ENCODE measurements at regions not wholly inside any gene's neighbourhood (a gene's known extent, or its start where the extent isn't known, plus 50 kb on each side); places are given as distances from the start of the nearest gene placed in this dataset.

- Histone ChIP-seq H3K4me3 (ENCODE audit: low read length) (no peak overlapping the region), H3K27me3 (ENCODE audit: control insufficient read depth in 2 of 2, insufficient read depth in 2 of 2, low read length in 2 of 2) (no peaks in the 10 kb centered on the region), H3K4me1 (ENCODE audit: control insufficient read depth in 2 of 2, insufficient read depth in 2 of 2, low read length in 2 of 2) (no peaks in the 10 kb centered on the region), H3K9me3 (ENCODE audit: control insufficient read depth in 2 of 3, low read length in 3 of 3) (no peaks in the 10 kb centered on the region), H3K27ac (ENCODE audit: low read depth, low read length) (no peak overlapping the region), H3K36me3 (ENCODE audit: control insufficient read depth in 2 of 3, insufficient read depth in 3 of 3, low read length in 3 of 3) (no peaks in the 10 kb centered on the region)
- ChIA-PET POLR2A (no interaction called here), CTCF (no interaction called here)
- ATAC-seq (no peak), DNase-seq (no peak)
- H3K27ac Mint-ChIP-seq: no peak overlapping the region
- H3K36me3 Mint-ChIP-seq: no peaks in the 10 kb centered on the region
- no peak overlapping the region for H3K4me3 Mint-ChIP-seq
- H3K9me3 Mint-ChIP-seq: no peaks in the 10 kb centered on the region
- H3K4me1 Mint-ChIP-seq: no peaks in the 10 kb centered on the region
- intact Hi-C loops (cut with micrococcal nuclease): no loop called here
- H3K27me3 Mint-ChIP-seq: no peaks in the 10 kb centered on the region
Observed at GRCh38 chr6:163725008-163725941, 310.8 kb downstream of the QKI start.

GRCh38 chr6:163724196-163724595 is 309.7 kb downstream of the QKI start:
- no peaks in the 10 kb centered on the region for H3K9me3 Mint-ChIP-seq
- intact Hi-C loops (cut with micrococcal nuclease): no loop called here
- H3K27ac Mint-ChIP-seq: no peak overlapping the region
- no peaks in the 10 kb centered on the region for H3K4me1 Mint-ChIP-seq
- Histone ChIP-seq H3K4me1 (ENCODE audit: control insufficient read depth in 2 of 2, insufficient read depth in 2 of 2, low read length in 2 of 2) (no peaks in the 10 kb centered on the region), H3K27me3 (ENCODE audit: control insufficient read depth in 2 of 2, insufficient read depth in 2 of 2, low read length in 2 of 2) (no peaks in the 10 kb centered on the region), H3K27ac (ENCODE audit: low read depth, low read length) (no peak overlapping the region), H3K4me3 (ENCODE audit: low read length) (no peak overlapping the region), H3K9me3 (ENCODE audit: control insufficient read depth in 2 of 3, low read length in 3 of 3) (no peaks in the 10 kb centered on the region), H3K36me3 (ENCODE audit: control insufficient read depth in 2 of 3, insufficient read depth in 3 of 3, low read length in 3 of 3) (no peaks in the 10 kb centered on the region)
- ChIA-PET CTCF (no interaction called here), POLR2A (no interaction called here)
- H3K36me3 Mint-ChIP-seq: no peaks in the 10 kb centered on the region
- ATAC-seq (no peak), DNase-seq (no peak)
- H3K4me3 Mint-ChIP-seq: no peak overlapping the region
- peaks cover 0 to 2% (median 0%) of the 10 kb centered on the region in 5 donors for H3K27me3 Mint-ChIP-seq

- CTCF ChIA-PET: no interaction called here
- H3K27ac Mint-ChIP-seq: no peak overlapping the region
- intact Hi-C loops (cut with micrococcal nuclease): no loop called here
Observed at GRCh38 chr6:163723759-163724158, 309.2 kb downstream of the QKI start.

GRCh38 chr6:163721922-163722692 is 307.6 kb downstream of the QKI start:
- Histone ChIP-seq H3K4me3 (ENCODE audit: low read length) (no peak overlapping the region), H3K9me3 (ENCODE audit: control insufficient read depth in 2 of 3, low read length in 3 of 3) (no peaks in the 10 kb centered on the region), H3K4me1 (ENCODE audit: control insufficient read depth in 2 of 2, insufficient read depth in 2 of 2, low read length in 2 of 2) (no peaks in the 10 kb centered on the region), H3K36me3 (ENCODE audit: control insufficient read depth in 2 of 3, insufficient read depth in 3 of 3, low read length in 3 of 3) (no peaks in the 10 kb centered on the region), H3K27ac (ENCODE audit: low read depth, low read length) (no peak overlapping the region), H3K27me3 (ENCODE audit: control insufficient read depth in 2 of 2, insufficient read depth in 2 of 2, low read length in 2 of 2) (no peaks in the 10 kb centered on the region)
- DNase-seq (no peak), ATAC-seq (no peak)
- Mint-ChIP-seq H3K27me3 (peaks cover 1 to 9% (median 3%) of the 10 kb centered on the region in 5 donors), H3K4me3 (no peak overlapping the region), H3K9me3 (peaks cover 0 to under 1% (median 0%) of the 10 kb centered on the region in 11 donors), H3K27ac (no peak overlapping the region), H3K36me3 (no peaks in the 10 kb centered on the region), H3K4me1 (no peaks in the 10 kb centered on the region)
- intact Hi-C loops (cut with micrococcal nuclease): no loop called here
- POLR2A ChIA-PET: no interaction called here
- CTCF ChIA-PET: no interaction called here

More at GRCh38 chr6:163723759-163724158, 309.2 kb downstream of the QKI start:
- Mint-ChIP-seq H3K27me3 (peaks cover 0 to 4% (median 0%) of the 10 kb centered on the region in 5 donors), H3K4me1 (no peaks in the 10 kb centered on the region), H3K9me3 (no peaks in the 10 kb centered on the region), H3K36me3 (no peaks in the 10 kb centered on the region), H3K4me3 (no peak overlapping the region)
- POLR2A ChIA-PET: no interaction called here
- Histone ChIP-seq H3K27me3 (ENCODE audit: control insufficient read depth in 2 of 2, insufficient read depth in 2 of 2, low read length in 2 of 2) (no peaks in the 10 kb centered on the region), H3K4me1 (ENCODE audit: control insufficient read depth in 2 of 2, insufficient read depth in 2 of 2, low read length in 2 of 2) (no peaks in the 10 kb centered on the region), H3K9me3 (ENCODE audit: control insufficient read depth in 2 of 3, low read length in 3 of 3) (no peaks in the 10 kb centered on the region), H3K36me3 (ENCODE audit: control insufficient read depth in 2 of 3, insufficient read depth in 3 of 3, low read length in 3 of 3) (no peaks in the 10 kb centered on the region), H3K4me3 (ENCODE audit: low read length) (no peak overlapping the region), H3K27ac (ENCODE audit: low read depth, low read length) (no peak overlapping the region)
- DNase-seq (no peak), ATAC-seq (no peak)

- Histone ChIP-seq H3K9me3 (ENCODE audit: control insufficient read depth in 2 of 3, low read length in 3 of 3) (no peaks in the 10 kb centered on the region), H3K4me1 (ENCODE audit: control insufficient read depth in 2 of 2, insufficient read depth in 2 of 2, low read length in 2 of 2) (no peaks in the 10 kb centered on the region), H3K27ac (ENCODE audit: low read depth, low read length) (no peak overlapping the region), H3K4me3 (ENCODE audit: low read length) (no peak overlapping the region), H3K27me3 (ENCODE audit: control insufficient read depth in 2 of 2, insufficient read depth in 2 of 2, low read length in 2 of 2) (no peaks in the 10 kb centered on the region), H3K36me3 (ENCODE audit: control insufficient read depth in 2 of 3, insufficient read depth in 3 of 3, low read length in 3 of 3) (no peaks in the 10 kb centered on the region)
- Mint-ChIP-seq H3K27me3 (peaks cover 3 to 9% (median 6%) of the 10 kb centered on the region in 5 donors), H3K4me1 (no peaks in the 10 kb centered on the region), H3K4me3 (no peak overlapping the region), H3K27ac (no peak overlapping the region), H3K9me3 (peaks cover 0 to 2% (median 0%) of the 10 kb centered on the region in 11 donors), H3K36me3 (no peaks in the 10 kb centered on the region)
- POLR2A ChIA-PET: no interaction called here
- ATAC-seq: no peak
- intact Hi-C loops (cut with micrococcal nuclease): no loop called here
- CTCF ChIA-PET: no interaction called here
- DNase-seq: no peak
Observed at GRCh38 chr6:163721435-163721834, 306.9 kb downstream of the QKI start.

GRCh38 chr6:163720460-163721235 is 306.1 kb downstream of the QKI start:
- Mint-ChIP-seq H3K36me3 (no peaks in the 10 kb centered on the region), H3K4me3 (no peak overlapping the region), H3K9me3 (peaks cover 0 to 4% (median 0%) of the 10 kb centered on the region in 11 donors), H3K27ac (no peak overlapping the region), H3K4me1 (no peaks in the 10 kb centered on the region), H3K27me3 (peaks cover 3 to 13% (median 6%) of the 10 kb centered on the region in 5 donors)
- ChIA-PET CTCF (no interaction called here), POLR2A (no interaction called here)
- intact Hi-C loops (cut with micrococcal nuclease): no loop called here
- no peak for DNase-seq
- Histone ChIP-seq H3K4me3 (ENCODE audit: low read length) (no peak overlapping the region), H3K4me1 (ENCODE audit: control insufficient read depth in 2 of 2, insufficient read depth in 2 of 2, low read length in 2 of 2) (no peaks in the 10 kb centered on the region), H3K27me3 (ENCODE audit: control insufficient read depth in 2 of 2, insufficient read depth in 2 of 2, low read length in 2 of 2) (no peaks in the 10 kb centered on the region), H3K27ac (ENCODE audit: low read depth, low read length) (no peak overlapping the region), H3K36me3 (ENCODE audit: control insufficient read depth in 2 of 3, insufficient read depth in 3 of 3, low read length in 3 of 3) (no peaks in the 10 kb centered on the region), H3K9me3 (ENCODE audit: control insufficient read depth in 2 of 3, low read length in 3 of 3) (no peaks in the 10 kb centered on the region)
- ATAC-seq: no peak
